Endothelial cell (in vitro differentiated cells): ENCODE measurements at regions not wholly inside any gene's neighbourhood (a gene's known extent, or its start where the extent isn't known, plus 50 kb on each side); places are given as distances from the start of the nearest gene placed in this dataset.

Source experiments
- DNase-seq: peaks from one replicate; pipeline ENCODE4 v3.0.0; 2021; ENCODE audit warnings: low spot score
- H3K27ac Mint-ChIP-seq: one replicate; pipeline ENCODE4 v1.8.0; 2021; ENCODE audit warnings: mixed read lengths, inconsistent platforms; ENCODE audit not compliant: unreplicated experiment
- H3K27me3 Mint-ChIP-seq: one replicate; pipeline ENCODE4 v1.8.0; 2021; ENCODE audit warnings: mild to moderate bottlenecking, moderate library complexity, mixed read lengths, inconsistent platforms; ENCODE audit not compliant: unreplicated experiment
- H3K36me3 Mint-ChIP-seq: one replicate; pipeline ENCODE4 v1.8.0; 2021; ENCODE audit warnings: mild to moderate bottlenecking, low read depth, mixed read lengths, inconsistent platforms; ENCODE audit not compliant: unreplicated experiment
- H3K4me1 Mint-ChIP-seq: one replicate; pipeline ENCODE4 v1.8.0; 2021; ENCODE audit warnings: mild to moderate bottlenecking, mixed read lengths, inconsistent platforms; ENCODE audit not compliant: unreplicated experiment
- H3K4me3 Mint-ChIP-seq: one replicate; pipeline ENCODE4 v1.8.0; 2021; ENCODE audit warnings: mild to moderate bottlenecking, mixed read lengths, inconsistent platforms; ENCODE audit not compliant: unreplicated experiment
- H3K9me3 Mint-ChIP-seq: one replicate; pipeline ENCODE4 v1.8.0; 2021; ENCODE audit warnings: mixed read lengths, inconsistent platforms; ENCODE audit not compliant: unreplicated experiment
- TF ChIP-seq, protein P1 (sequence below): fragments of 200-600 bp; sonication (generic); IDR thresholded peaks from one replicate; pipeline ENCODE4 v1.5.0; 2021; ENCODE audit warnings: antibody characterized with exemption; ENCODE audit not compliant: unreplicated experiment

DNA sequence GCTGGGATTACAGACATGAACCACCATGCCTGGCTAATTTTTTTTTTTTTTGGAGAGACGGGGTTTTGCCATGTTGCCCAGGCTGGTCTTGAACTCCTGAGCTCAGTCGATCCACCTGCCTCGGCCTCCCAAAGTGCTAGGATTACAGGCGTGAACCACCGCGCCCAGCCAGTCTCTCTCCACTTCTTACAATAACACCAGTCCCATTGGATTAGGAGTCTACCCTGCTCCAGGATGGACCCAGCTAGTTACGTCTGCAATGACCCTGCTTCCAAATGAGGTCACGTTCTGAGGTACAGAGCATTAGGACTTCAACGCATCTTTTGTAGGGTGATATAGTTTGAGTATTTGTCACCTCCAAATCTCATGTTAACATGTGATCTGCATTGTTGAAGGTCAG, 146.9 kb upstream of the MYLIP start:
- Mint-ChIP-seq H3K9me3 (no peaks in the 10 kb centered on the region), H3K36me3 (no peaks in the 10 kb centered on the region), H3K27me3 (no peaks in the 10 kb centered on the region), H3K4me3 (no peak overlapping the region), H3K4me1 (peaks cover 23% of the 10 kb centered on the region), H3K27ac (no peak overlapping the region)
- DNase-seq, result no peak
- TF ChIP-seq, protein P1, sequence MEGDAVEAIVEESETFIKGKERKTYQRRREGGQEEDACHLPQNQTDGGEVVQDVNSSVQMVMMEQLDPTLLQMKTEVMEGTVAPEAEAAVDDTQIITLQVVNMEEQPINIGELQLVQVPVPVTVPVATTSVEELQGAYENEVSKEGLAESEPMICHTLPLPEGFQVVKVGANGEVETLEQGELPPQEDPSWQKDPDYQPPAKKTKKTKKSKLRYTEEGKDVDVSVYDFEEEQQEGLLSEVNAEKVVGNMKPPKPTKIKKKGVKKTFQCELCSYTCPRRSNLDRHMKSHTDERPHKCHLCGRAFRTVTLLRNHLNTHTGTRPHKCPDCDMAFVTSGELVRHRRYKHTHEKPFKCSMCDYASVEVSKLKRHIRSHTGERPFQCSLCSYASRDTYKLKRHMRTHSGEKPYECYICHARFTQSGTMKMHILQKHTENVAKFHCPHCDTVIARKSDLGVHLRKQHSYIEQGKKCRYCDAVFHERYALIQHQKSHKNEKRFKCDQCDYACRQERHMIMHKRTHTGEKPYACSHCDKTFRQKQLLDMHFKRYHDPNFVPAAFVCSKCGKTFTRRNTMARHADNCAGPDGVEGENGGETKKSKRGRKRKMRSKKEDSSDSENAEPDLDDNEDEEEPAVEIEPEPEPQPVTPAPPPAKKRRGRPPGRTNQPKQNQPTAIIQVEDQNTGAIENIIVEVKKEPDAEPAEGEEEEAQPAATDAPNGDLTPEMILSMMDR, result no peak

DNA sequence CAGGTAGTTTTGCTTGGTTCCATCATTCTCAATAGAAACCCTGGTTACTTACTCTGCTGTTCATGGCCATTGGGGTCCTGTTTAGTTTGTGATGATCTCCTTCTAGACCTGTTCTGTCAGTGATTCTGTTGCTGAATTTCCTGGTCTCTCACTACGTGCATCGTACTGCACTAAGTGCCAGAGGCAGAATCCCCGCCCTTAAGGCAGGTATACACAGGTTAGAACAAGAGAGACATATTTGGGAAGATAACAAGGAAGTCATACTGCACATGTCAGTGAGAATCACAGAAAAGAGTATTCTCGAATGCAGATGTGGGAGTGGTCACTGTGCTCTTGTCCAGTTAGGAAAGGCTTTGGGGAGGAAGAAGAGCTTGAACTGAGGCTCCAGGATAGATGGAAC, 148.1 kb upstream of the MYLIP start:
- H3K4me1 Mint-ChIP-seq, result peaks cover 13% of the 10 kb centered on the region
- H3K36me3 Mint-ChIP-seq, result no peaks in the 10 kb centered on the region
- no peaks in the 10 kb centered on the region for H3K27me3 Mint-ChIP-seq
- H3K4me3 Mint-ChIP-seq, result no peak overlapping the region
- no peak overlapping the region for H3K27ac Mint-ChIP-seq
- no peaks in the 10 kb centered on the region for H3K9me3 Mint-ChIP-seq
- TF ChIP-seq, protein P1, result no peak
- no peak for DNase-seq

DNA sequence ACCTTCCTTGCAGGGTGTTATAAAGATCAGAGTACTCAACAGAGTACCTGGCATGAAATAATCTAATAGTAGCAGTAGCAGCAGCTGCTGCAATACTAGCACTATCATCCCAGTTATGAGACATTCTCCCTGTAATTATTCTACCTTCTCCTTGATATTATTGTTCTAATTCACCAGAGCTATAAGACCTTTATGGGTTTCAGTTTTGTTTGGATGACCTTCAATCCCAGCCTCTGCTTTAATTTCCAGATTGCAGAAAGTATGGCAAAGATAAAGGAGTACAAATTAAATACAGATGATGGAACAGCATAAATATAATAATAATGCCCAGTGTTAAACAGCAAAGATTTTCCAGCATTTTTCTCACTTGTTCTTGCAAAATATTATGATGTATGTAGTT, 150.5 kb upstream of the MYLIP start:
- DNase-seq, result no peak
- no peak overlapping the region for H3K27ac Mint-ChIP-seq
- peaks cover 4% of the 10 kb centered on the region for H3K9me3 Mint-ChIP-seq
- H3K27me3 Mint-ChIP-seq, result no peaks in the 10 kb centered on the region
- peaks cover 4% of the 10 kb centered on the region for H3K4me1 Mint-ChIP-seq
- TF ChIP-seq, protein P1, result no peak
- H3K4me3 Mint-ChIP-seq, result no peak overlapping the region
- H3K36me3 Mint-ChIP-seq, result no peaks in the 10 kb centered on the region

DNA sequence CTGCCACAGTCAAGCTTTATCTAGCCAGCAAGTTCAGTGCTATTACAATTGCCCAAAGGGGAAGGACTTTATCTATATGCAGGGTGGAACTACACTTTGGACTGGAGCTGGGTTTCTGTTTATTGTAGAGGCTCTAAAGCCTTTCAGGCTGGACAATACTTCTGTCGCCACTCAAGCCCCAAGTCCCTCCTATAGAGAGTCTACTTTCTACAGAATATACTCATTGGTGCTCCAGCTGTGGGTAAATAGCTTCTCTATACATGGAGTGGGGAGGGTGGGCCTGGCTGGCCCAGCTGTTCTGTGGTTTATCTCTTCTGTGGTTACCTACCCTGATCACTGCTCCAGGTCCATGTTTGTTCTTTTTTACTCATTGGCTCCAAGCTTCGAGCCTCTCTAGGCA, 151.8 kb upstream of the MYLIP start:
- Mint-ChIP-seq H3K4me3 (no peak overlapping the region), H3K36me3 (no peaks in the 10 kb centered on the region), H3K4me1 (peaks cover 4% of the 10 kb centered on the region), H3K9me3 (peaks cover 4% of the 10 kb centered on the region), H3K27ac (no peak overlapping the region), H3K27me3 (no peaks in the 10 kb centered on the region)
- TF ChIP-seq, protein P1, result no peak
- DNase-seq, result no peak

DNA sequence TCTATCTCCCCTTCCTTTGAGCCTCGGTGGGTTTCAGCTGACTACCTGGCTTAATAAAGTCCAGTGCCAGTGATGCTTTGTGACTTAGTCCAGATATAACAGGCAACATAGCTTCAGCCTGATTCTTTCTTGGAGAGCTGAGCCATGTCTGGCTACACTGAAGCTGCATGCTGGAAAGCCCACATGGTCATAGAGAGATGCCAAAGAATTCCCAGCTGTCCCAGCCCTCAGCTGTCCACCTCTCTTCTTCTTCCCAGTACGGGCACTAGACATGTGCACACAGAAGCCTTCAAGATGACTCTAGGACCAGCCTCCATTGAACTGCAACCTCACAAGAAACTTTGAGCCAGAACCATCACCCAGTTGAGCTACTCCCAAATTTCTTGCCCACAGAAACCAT, 154.1 kb upstream of the MYLIP start:
- H3K4me3 Mint-ChIP-seq, result no peak overlapping the region
- TF ChIP-seq, protein P1, result no peak
- no peak overlapping the region for H3K27ac Mint-ChIP-seq
- DNase-seq, result no peak
- peaks cover 4% of the 10 kb centered on the region for H3K9me3 Mint-ChIP-seq
- H3K36me3 Mint-ChIP-seq, result no peaks in the 10 kb centered on the region
- no peaks in the 10 kb centered on the region for H3K27me3 Mint-ChIP-seq
- peaks cover 4% of the 10 kb centered on the region for H3K4me1 Mint-ChIP-seq
